SK-N-SH (cell line): ENCODE measurements at regions not wholly inside any gene's neighbourhood (a gene's known extent, or its start where the extent isn't known, plus 50 kb on each side); places are given as distances from the start of the nearest gene placed in this dataset.
"Not testable (repeated sequence)": the region's sequence is repeated elsewhere in the genome, so short reads cannot be mapped to it uniquely, and the experiment has no call there.

ENCODE experiments used
- CTCF ChIA-PET: fragments of 300-600, 350-600 bp; formaldehyde crosslinking; extraction: SDS; loops from one replicate; lab custom pipeline; 2021; lab: Yijun Ruan, JAX
- POLR2A ChIA-PET: fragments of 350-600 bp; sonication (Branson Sonifier 250); formaldehyde crosslinking; extraction: SDS; loops from one replicate; lab custom pipeline; 2020; ENCODE audit warnings: antibody characterized with exemption, inconsistent platforms; lab: Yijun Ruan, JAX
- DNase-seq: peaks from one replicate; pipeline ENCODE4 v3.0.0; 2012
- H2AFZ ChIP-seq: fragments of 200-600 bp; sonication (generic); 2 replicates; pipeline ENCODE4 v1.8.1; 2016; ENCODE audit warnings: antibody characterized with exemption, mild to moderate bottlenecking, low read depth
- H3F3A ChIP-seq: fragments of 200-600 bp; sonication (generic); replicated peaks from 2 replicates; pipeline ENCODE3; 2016; ENCODE audit warnings: antibody characterized with exemption, mild to moderate bottlenecking; ENCODE audit not compliant: insufficient read depth
- H3K27ac ChIP-seq, 2 experiments: fragments of 200-500 bp in 1 of 2; fragments of 200-600 bp in 1 of 2; sonication (Bioruptor generic) in 1 of 2; sonication (generic), shearing (Covaris generic) in 1 of 2; 2 replicates each; pipeline versions ENCODE4 v1.5.1 to v1.6.1; 2014 to 2016; ENCODE audit warnings: low read depth in 2 of 2, inconsistent platforms in 1 of 2, low read length in 1 of 2, mild to moderate bottlenecking in 1 of 2, mixed read lengths in 1 of 2
- H3K27me3 ChIP-seq: fragments of 200-600 bp; sonication (generic), shearing (Covaris generic); 2 replicates; pipeline ENCODE4 v1.6.1; 2016; ENCODE audit warnings: mixed run types; ENCODE audit not compliant: insufficient read depth
- H3K36me3 ChIP-seq, 2 experiments: fragments of 200-500 bp in 1 of 2; fragments of 200-600 bp in 1 of 2; sonication (Bioruptor generic) in 1 of 2; sonication (generic) in 1 of 2; replicated peaks in 1 of 2; 2 replicates each; pipeline versions ENCODE3 to v1.5.1; 2014 to 2016; ENCODE audit warnings: low read length in 1 of 2, mild to moderate bottlenecking in 1 of 2; ENCODE audit not compliant: insufficient read depth in 2 of 2, control insufficient read depth in 1 of 2
- H3K4me1 ChIP-seq, 2 experiments: fragments of 200-500 bp in 1 of 2; fragments of 200-600 bp in 1 of 2; sonication (Bioruptor generic) in 1 of 2; sonication (generic), shearing (Covaris generic) in 1 of 2; 2 replicates each; pipeline versions ENCODE4 v1.5.1 to v1.6.1; 2014 to 2016; ENCODE audit warnings: low read depth in 1 of 2, low read length in 1 of 2, mixed run types in 1 of 2; ENCODE audit not compliant: insufficient read depth in 2 of 2, control insufficient read depth in 1 of 2
- H3K4me2 ChIP-seq: fragments of 200-600 bp; sonication (generic), shearing (Covaris generic); 2 replicates; pipeline ENCODE4 v1.6.1; 2017; ENCODE audit warnings: mixed run types
- H3K4me3 ChIP-seq, 2 experiments: fragments of 200-500 bp in 1 of 2; fragments of 200-600 bp in 1 of 2; sonication (Bioruptor generic) in 1 of 2; sonication (generic), shearing (Covaris generic) in 1 of 2; 2 replicates each; pipeline versions ENCODE4 v1.5.1 to v1.8.1; 2014 to 2016; ENCODE audit warnings: low read depth in 2 of 2, inconsistent platforms in 1 of 2, low read length in 1 of 2, mild to moderate bottlenecking in 1 of 2, mixed read lengths in 1 of 2, moderate library complexity in 1 of 2
- H3K79me2 ChIP-seq: fragments of 200-600 bp; sonication (generic); 2 replicates; pipeline ENCODE4 v1.8.1; 2017; ENCODE audit warnings: mild to moderate bottlenecking; ENCODE audit not compliant: insufficient read depth
- H3K9ac ChIP-seq: fragments of 200-600 bp; sonication (generic); 2 replicates; pipeline ENCODE4 v1.6.1; 2017; ENCODE audit warnings: mixed run types
- H3K9me2 ChIP-seq: fragments of 200-600 bp; sonication (generic); 2 replicates; pipeline ENCODE4 v1.6.1; 2017; ENCODE audit warnings: mixed run types
- H3K9me3 ChIP-seq: fragments of 200-600 bp; sonication (generic); 2 replicates; pipeline ENCODE4 v1.6.1; 2017; ENCODE audit warnings: mixed run types, mild to moderate bottlenecking, moderate library complexity
- H4K20me1 ChIP-seq: fragments of 200-600 bp; sonication (generic); 2 replicates; pipeline ENCODE4 v1.6.1; 2017; ENCODE audit warnings: mild to moderate bottlenecking, mixed run types; ENCODE audit not compliant: insufficient read depth
- GABPA ChIP-seq: IDR thresholded peaks from 2 replicates; pipeline ENCODE4 v1.4.0; 2012; ENCODE audit warnings: low read depth, mild to moderate bottlenecking
- JUND ChIP-seq: IDR thresholded peaks from 2 replicates; pipeline ENCODE4 v1.4.0; 2012
- MXI1 ChIP-seq: IDR thresholded peaks from 2 replicates; pipeline ENCODE4 v1.6.1; 2012; ENCODE audit warnings: mild to moderate bottlenecking, low read depth, low read length, improper control_type of control experiment
- TCF12 ChIP-seq: IDR thresholded peaks from 2 replicates; pipeline ENCODE4 v1.4.0; 2012
- WGBS: methylation state at CpG from one replicate; pipeline ENCODE4 v1.1.6; 2017; ENCODE audit warnings: low lambda C conversion rate; 5-methylcytosine and 5-hydroxymethylcytosine counted together
- TF ChIP-seq, protein P1 (sequence below): fragments of 150-350 bp; IDR thresholded peaks from 2 replicates; pipeline ENCODE4 v1.6.1; 2017; ENCODE audit warnings: antibody characterized with exemption, low read length, low read depth, borderline replicate concordance

DNA sequence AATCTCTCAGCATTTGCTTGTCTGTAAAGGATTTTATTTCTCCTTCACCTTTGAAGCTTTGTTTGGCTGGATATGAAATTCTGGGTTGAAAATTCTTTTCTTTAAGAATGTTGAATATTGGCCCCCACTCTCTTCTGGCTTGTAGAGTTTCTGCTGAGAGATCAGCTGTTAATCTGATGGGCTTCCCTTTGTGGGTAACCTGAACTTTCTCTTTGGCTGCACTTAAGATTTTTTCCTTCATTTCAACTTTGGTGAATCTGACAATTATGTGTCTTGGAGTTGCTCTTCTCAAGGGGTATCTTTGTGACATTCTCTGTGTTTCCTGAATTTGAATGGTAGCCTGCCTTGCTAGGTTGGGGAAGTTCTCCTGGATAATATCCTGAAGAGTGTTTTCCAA, 189.4 kb downstream of the TTC6 start:
- CTCF ChIA-PET, DNase-seq, H3K4me2 ChIP-seq, H3K36me3 ChIP-seq, H3K79me2 ChIP-seq, H3K9me3 ChIP-seq, POLR2A ChIA-PET, H3K4me3 ChIP-seq, H3K27me3 ChIP-seq, H3K4me1 ChIP-seq, H2AFZ ChIP-seq, H3K27ac ChIP-seq, H3K9ac ChIP-seq, H4K20me1 ChIP-seq, H3F3A ChIP-seq, H3K9me2 ChIP-seq: not testable (repeated sequence)

DNA sequence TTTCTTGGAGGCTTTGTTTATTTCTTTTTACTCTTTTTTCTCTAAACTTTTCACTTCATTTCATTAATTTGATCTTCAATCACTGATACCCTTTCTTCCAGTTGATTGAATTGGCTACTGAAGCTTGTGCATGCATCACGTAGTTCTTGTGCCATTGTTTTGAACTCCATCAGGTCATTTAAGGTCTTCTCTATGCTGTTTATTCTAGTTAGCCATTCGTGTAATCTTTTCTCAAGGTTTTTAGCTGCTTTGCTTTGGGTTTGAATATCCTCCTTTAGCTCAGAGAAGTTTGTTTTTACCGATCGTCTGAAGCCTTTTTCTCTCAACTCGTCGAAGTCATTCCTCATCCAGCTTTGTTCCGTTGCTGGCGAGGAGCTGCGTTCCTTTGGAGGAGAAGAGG, 189.9 kb downstream of the TTC6 start:
- H3K36me3 ChIP-seq, H3K9ac ChIP-seq, H3K4me2 ChIP-seq, H3K9me3 ChIP-seq, H3K27me3 ChIP-seq, H3K4me3 ChIP-seq, H2AFZ ChIP-seq, DNase-seq, H4K20me1 ChIP-seq, H3F3A ChIP-seq, H3K4me1 ChIP-seq, H3K9me2 ChIP-seq, CTCF ChIA-PET, POLR2A ChIA-PET, H3K79me2 ChIP-seq, H3K27ac ChIP-seq: not testable (repeated sequence)
- WGBS: 13% methylated on average over 9 of the region's 9 CpGs

GRCh38 chr14:37786114-37786625, 190.7 kb downstream of the TTC6 start:
- H3F3A ChIP-seq, H4K20me1 ChIP-seq, H2AFZ ChIP-seq, H3K4me3 ChIP-seq, H3K27me3 ChIP-seq, POLR2A ChIA-PET, H3K4me1 ChIP-seq, H3K9me2 ChIP-seq, CTCF ChIA-PET, H3K9ac ChIP-seq, H3K79me2 ChIP-seq, H3K9me3 ChIP-seq, H3K36me3 ChIP-seq, H3K27ac ChIP-seq, H3K4me2 ChIP-seq, DNase-seq: not testable (repeated sequence)
- no CpG with 5 or more reads among the region's 14 CpGs for WGBS

GRCh38 chr14:37787879-37788494, 192.6 kb downstream of the TTC6 start:
- Histone ChIP-seq H3F3A (no peaks in the 10 kb centered on the region), H3K27ac (no peak overlapping the region), H3K4me1 (no peaks in the 10 kb centered on the region), H2AFZ (no peak overlapping the region), H3K9me2 (no peaks in the 10 kb centered on the region), H3K9ac (no peak overlapping the region), H3K27me3 (no peaks in the 10 kb centered on the region), H3K9me3 (no peaks in the 10 kb centered on the region), H3K79me2 (no peaks in the 10 kb centered on the region), H3K4me3 (no peak overlapping the region), H3K4me2 (no peak overlapping the region), H3K36me3 (no peaks in the 10 kb centered on the region), H4K20me1 (no peaks in the 10 kb centered on the region)
- DNase-seq: no peak
- ChIA-PET CTCF (no interaction called here), POLR2A (no interaction called here)
- TF ChIP-seq, protein P1, sequence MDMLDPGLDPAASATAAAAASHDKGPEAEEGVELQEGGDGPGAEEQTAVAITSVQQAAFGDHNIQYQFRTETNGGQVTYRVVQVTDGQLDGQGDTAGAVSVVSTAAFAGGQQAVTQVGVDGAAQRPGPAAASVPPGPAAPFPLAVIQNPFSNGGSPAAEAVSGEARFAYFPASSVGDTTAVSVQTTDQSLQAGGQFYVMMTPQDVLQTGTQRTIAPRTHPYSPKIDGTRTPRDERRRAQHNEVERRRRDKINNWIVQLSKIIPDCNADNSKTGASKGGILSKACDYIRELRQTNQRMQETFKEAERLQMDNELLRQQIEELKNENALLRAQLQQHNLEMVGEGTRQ: no peak
- TF ChIP-seq JUND (no peak), GABPA (no peak), TCF12 (no peak), MXI1 (no peak)
